H9 (cell line): ENCODE measurements at regions not wholly inside any gene's neighbourhood (a gene's known extent, or its start where the extent isn't known, plus 50 kb on each side); places are given as distances from the start of the nearest gene placed in this dataset.

Experiments used
- DNase-seq: peaks from one replicate; pipeline ENCODE4 v3.0.0-alpha.2; 2017
- H2AFZ ChIP-seq: one replicate; pipeline ENCODE4 v1.6.1; 2013; ENCODE audit warnings: mild to moderate bottlenecking, low read length, control low read depth, moderate library complexity
- H2AK5ac ChIP-seq: 2 replicates; pipeline ENCODE4 v1.6.1; 2013; ENCODE audit warnings: low read length, control low read depth, mixed read lengths; ENCODE audit not compliant: insufficient read length
- H2BK120ac ChIP-seq: one replicate; pipeline ENCODE4 v1.6.1; 2013; ENCODE audit warnings: low read depth, mild to moderate bottlenecking, low read length, control low read depth, inconsistent platforms; ENCODE audit not compliant: poor library complexity, severe bottlenecking
- H2BK12ac ChIP-seq: 2 replicates; pipeline ENCODE4 v1.6.1; 2013; ENCODE audit warnings: low read length, control low read depth, mixed read lengths, low read depth; ENCODE audit not compliant: insufficient read length
- H2BK15ac ChIP-seq: 2 replicates; pipeline ENCODE4 v1.6.1; 2013; ENCODE audit warnings: low read depth, low read length, control low read depth
- H2BK20ac ChIP-seq: one replicate; pipeline ENCODE4 v1.6.1; 2013; ENCODE audit warnings: low read depth, mild to moderate bottlenecking, low read length, control low read depth, inconsistent platforms; ENCODE audit not compliant: poor library complexity, severe bottlenecking
- H2BK5ac ChIP-seq: 2 replicates; pipeline ENCODE4 v1.6.1; 2013; ENCODE audit warnings: low read length, control low read depth, mixed read lengths; ENCODE audit not compliant: insufficient read length
- H3K14ac ChIP-seq: 2 replicates; pipeline ENCODE4 v1.6.1; 2013; ENCODE audit warnings: low read length, control low read depth; ENCODE audit not compliant: insufficient read depth
- H3K18ac ChIP-seq: 2 replicates; pipeline ENCODE4 v1.6.1; 2013; ENCODE audit warnings: low read depth, mild to moderate bottlenecking, mixed read lengths, low read length, control low read depth; ENCODE audit not compliant: insufficient read length
- H3K23ac ChIP-seq: 2 replicates; pipeline ENCODE4 v1.6.1; 2013; ENCODE audit warnings: low read length, control low read depth, mixed read lengths, low read depth; ENCODE audit not compliant: insufficient read length
- H3K23me2 ChIP-seq: 2 replicates; pipeline ENCODE4 v1.6.1; 2013; ENCODE audit warnings: low read depth, mild to moderate bottlenecking, mixed read lengths, low read length, control low read depth; ENCODE audit not compliant: insufficient read length, poor library complexity, severe bottlenecking
- H3K27ac ChIP-seq: 2 replicates; pipeline ENCODE4 v1.5.1; 2013; ENCODE audit warnings: low read length, control low read depth, mixed read lengths, low read depth; ENCODE audit not compliant: insufficient read length
- H3K27me3 ChIP-seq: 2 replicates; pipeline ENCODE4 v1.6.1; 2013; ENCODE audit warnings: low read length, control low read depth, inconsistent platforms; ENCODE audit not compliant: insufficient read depth
- H3K4ac ChIP-seq: 2 replicates; pipeline ENCODE4 v1.6.1; 2013; ENCODE audit warnings: low read depth, mild to moderate bottlenecking, control low read depth, inconsistent platforms, low read length, moderate library complexity
- H3K4me1 ChIP-seq: 2 replicates; pipeline ENCODE4 v1.6.1; 2013; ENCODE audit warnings: low read length, control low read depth, inconsistent platforms; ENCODE audit not compliant: insufficient read depth
- H3K4me2 ChIP-seq: 2 replicates; pipeline ENCODE4 v1.6.1; 2013; ENCODE audit warnings: low read length, control low read depth, mixed read lengths; ENCODE audit not compliant: insufficient read length, insufficient read depth
- H3K56ac ChIP-seq: 2 replicates; pipeline ENCODE4 v1.6.1; 2013; ENCODE audit warnings: low read depth, mild to moderate bottlenecking, mixed read lengths, low read length, control low read depth; ENCODE audit not compliant: insufficient read length
- H3K79me1 ChIP-seq: 2 replicates; pipeline ENCODE4 v1.6.1; 2013; ENCODE audit warnings: low read depth, mild to moderate bottlenecking, moderate library complexity, low read length, control low read depth, inconsistent platforms; ENCODE audit not compliant: insufficient read depth, poor library complexity, severe bottlenecking
- H3K79me2 ChIP-seq: 2 replicates; pipeline ENCODE4 v1.6.1; 2013; ENCODE audit warnings: low read length, control low read depth, inconsistent platforms; ENCODE audit not compliant: insufficient read depth
- H3K9ac ChIP-seq: 2 replicates; pipeline ENCODE4 v1.6.1; 2013; ENCODE audit warnings: low read length, control low read depth, mixed read lengths; ENCODE audit not compliant: insufficient read length; ENCODE audit errors: extremely low read depth
- H3K9me3 ChIP-seq: one replicate; pipeline ENCODE4 v1.6.1; 2013; ENCODE audit warnings: low read depth, low read length, inconsistent platforms; ENCODE audit not compliant: control insufficient read depth
- H3T11ph ChIP-seq: one replicate; pipeline ENCODE4 v1.6.1; 2013; ENCODE audit warnings: mild to moderate bottlenecking, low read length, control low read depth, inconsistent platforms
- H4K20me1 ChIP-seq: one replicate; pipeline ENCODE4 v1.6.1; 2013; ENCODE audit not compliant: control insufficient read depth, insufficient read length, insufficient read depth
- H4K5ac ChIP-seq: 2 replicates; pipeline ENCODE4 v1.6.1; 2013; ENCODE audit warnings: low read depth, mild to moderate bottlenecking, mixed read lengths, low read length, control low read depth; ENCODE audit not compliant: insufficient read length
- H4K8ac ChIP-seq: replicated peaks from 2 replicates; pipeline ENCODE4 v1.6.1; 2013; ENCODE audit warnings: low read length, control low read depth, mixed read lengths, low read depth; ENCODE audit not compliant: insufficient read length
- H4K91ac ChIP-seq: 2 replicates; pipeline ENCODE4 v1.6.1; 2013; ENCODE audit warnings: low read depth, mild to moderate bottlenecking, moderate library complexity, mixed read lengths, low read length, control low read depth; ENCODE audit not compliant: insufficient read length
- H3K27ac Mint-ChIP-seq, 3 experiments: 2 replicates in 2 of 3; 3 replicates in 1 of 3; pipeline ENCODE4 v1.8.0; 2020 to 2021; ENCODE audit warnings: mixed read lengths in 3 of 3, mild to moderate bottlenecking in 1 of 3, moderate library complexity in 1 of 3
- H3K27me3 Mint-ChIP-seq: 2 replicates; pipeline ENCODE4 v1.8.0; 2021; ENCODE audit warnings: low read depth, mild to moderate bottlenecking, moderate library complexity, mixed read lengths
- H3K36me3 Mint-ChIP-seq, 3 experiments: 2 replicates in 2 of 3; 3 replicates in 1 of 3; pipeline ENCODE4 v1.8.0; 2020 to 2021; ENCODE audit warnings: low read depth in 3 of 3, mixed read lengths in 3 of 3; ENCODE audit not compliant: insufficient read depth in 1 of 3
- H3K4me1 Mint-ChIP-seq, 2 experiments: 2 replicates each; pipeline ENCODE4 v1.8.0; 2020; ENCODE audit warnings: mixed read lengths in 2 of 2
- H3K4me3 Mint-ChIP-seq, 2 experiments: 2 replicates in 1 of 2; 3 replicates in 1 of 2; pipeline ENCODE4 v1.8.0; 2020 to 2021; ENCODE audit warnings: mild to moderate bottlenecking in 2 of 2, mixed read lengths in 2 of 2, moderate library complexity in 1 of 2
- H3K9me3 Mint-ChIP-seq, 2 experiments: 2 replicates in 1 of 2; 3 replicates in 1 of 2; pipeline ENCODE4 v1.8.0; 2020; ENCODE audit warnings: mild to moderate bottlenecking in 2 of 2, mixed read lengths in 2 of 2, moderate library complexity in 1 of 2
- WGBS: extraction: QIAGEN DNeasy Blood & Tissue Kit; methylation state at CpG from one replicate; pipeline ENCODE4 v1.1.7; 2013; ENCODE audit warnings: missing lambda C conversion rate, low lambda C conversion rate, mixed read lengths; ENCODE audit not compliant: insufficient read length; ENCODE audit errors: extremely low coverage; 5-methylcytosine and 5-hydroxymethylcytosine counted together
- TF ChIP-seq, protein P1 (sequence below): fragments of 200-600 bp; sonication (generic); conservative IDR thresholded peaks from 3 replicates; pipeline ENCODE4 v1.8.0; 2021; ENCODE audit warnings: antibody characterized with exemption, mild to moderate bottlenecking

- H3K27ac Mint-ChIP-seq = no peak overlapping the region
- Histone ChIP-seq H3K79me2 (no peaks in the 10 kb centered on the region), H3K4me1 (no peaks in the 10 kb centered on the region; the same call in 1 of the 2 replicates), H3K14ac (no peak overlapping the region), H2BK20ac (no peak overlapping the region), H3K27me3 (no peaks in the 10 kb centered on the region), H2AK5ac (no peak overlapping the region), H3K23me2 (no peaks in the 10 kb centered on the region), H2BK120ac (no peak overlapping the region), H3K79me1 (no peaks in the 10 kb centered on the region), H3K27ac (no peak overlapping the region), H3K18ac (no peak overlapping the region), H2BK5ac (no peak overlapping the region), H3K9me3 (no peaks in the 10 kb centered on the region), H3K4ac (no peak overlapping the region), H3K9ac (no peak overlapping the region), H3T11ph (no peak overlapping the region), H4K20me1 (no peaks in the 10 kb centered on the region), H3K23ac (no peak overlapping the region), H3K4me2 (no peak overlapping the region), H2BK12ac (no peak overlapping the region), H2AFZ (no peak overlapping the region), H2BK15ac (no peak overlapping the region), H4K91ac (no peak overlapping the region), H4K8ac (no peak overlapping the region), H4K5ac (no peak overlapping the region), H3K56ac (no peak overlapping the region)
- no peaks in the 10 kb centered on the region for H3K27me3 Mint-ChIP-seq
- no peak overlapping the region for H3K4me3 Mint-ChIP-seq
- TF ChIP-seq, protein P1, sequence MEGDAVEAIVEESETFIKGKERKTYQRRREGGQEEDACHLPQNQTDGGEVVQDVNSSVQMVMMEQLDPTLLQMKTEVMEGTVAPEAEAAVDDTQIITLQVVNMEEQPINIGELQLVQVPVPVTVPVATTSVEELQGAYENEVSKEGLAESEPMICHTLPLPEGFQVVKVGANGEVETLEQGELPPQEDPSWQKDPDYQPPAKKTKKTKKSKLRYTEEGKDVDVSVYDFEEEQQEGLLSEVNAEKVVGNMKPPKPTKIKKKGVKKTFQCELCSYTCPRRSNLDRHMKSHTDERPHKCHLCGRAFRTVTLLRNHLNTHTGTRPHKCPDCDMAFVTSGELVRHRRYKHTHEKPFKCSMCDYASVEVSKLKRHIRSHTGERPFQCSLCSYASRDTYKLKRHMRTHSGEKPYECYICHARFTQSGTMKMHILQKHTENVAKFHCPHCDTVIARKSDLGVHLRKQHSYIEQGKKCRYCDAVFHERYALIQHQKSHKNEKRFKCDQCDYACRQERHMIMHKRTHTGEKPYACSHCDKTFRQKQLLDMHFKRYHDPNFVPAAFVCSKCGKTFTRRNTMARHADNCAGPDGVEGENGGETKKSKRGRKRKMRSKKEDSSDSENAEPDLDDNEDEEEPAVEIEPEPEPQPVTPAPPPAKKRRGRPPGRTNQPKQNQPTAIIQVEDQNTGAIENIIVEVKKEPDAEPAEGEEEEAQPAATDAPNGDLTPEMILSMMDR = no peak
- no peak for DNase-seq
- H3K4me1 Mint-ChIP-seq = peaks cover 10 to 12% of the 10 kb centered on the region in 2 experiments
- peaks cover 0 to 4% of the 10 kb centered on the region in 2 experiments; a peak in 1 of 5 replicates for H3K9me3 Mint-ChIP-seq
- H3K36me3 Mint-ChIP-seq = 0 out of 7 replicates have a peak, but pooled peaks cover 0 to 4% (median 0%) of the 10 kb centered on the region in 3 experiments
- no CpG with 5 or more reads among the region's 2 CpGs for WGBS
These were observed 1079.1 kb downstream of the BCL11B start for GRCh38 chr14:98192946-98193345.
